Progenitor cell of endocrine pancreas (in vitro differentiated cells): ENCODE measurements at regions not wholly inside any gene's neighbourhood (a gene's known extent, or its start where the extent isn't known, plus 50 kb on each side); places are given as distances from the start of the nearest gene placed in this dataset.

ENCODE experiments used
- DNase-seq: peaks from one replicate; pipeline ENCODE4 v3.0.0; 2021; ENCODE audit warnings: low spot score; ENCODE audit not compliant: unreplicated experiment
- H3K27ac Mint-ChIP-seq: 2 replicates; pipeline ENCODE4 v1.8.0; 2021; ENCODE audit warnings: mild to moderate bottlenecking, moderate library complexity, mixed read lengths
- H3K27me3 Mint-ChIP-seq: 2 replicates; pipeline ENCODE4 v1.8.0; 2021; ENCODE audit warnings: mixed read lengths
- H3K36me3 Mint-ChIP-seq: 2 replicates; pipeline ENCODE4 v1.8.0; 2022; ENCODE audit warnings: mixed read lengths; ENCODE audit not compliant: insufficient read depth
- H3K4me1 Mint-ChIP-seq: 2 replicates; pipeline ENCODE4 v1.8.0; 2021; ENCODE audit warnings: low read depth, mixed read lengths
- H3K4me3 Mint-ChIP-seq: 2 replicates; pipeline ENCODE4 v1.8.0; 2021; ENCODE audit warnings: low read depth, mild to moderate bottlenecking, moderate library complexity, mixed read lengths
- H3K9me3 Mint-ChIP-seq: 2 replicates; pipeline ENCODE4 v1.8.0; 2021; ENCODE audit warnings: low read depth, mixed read lengths
- TF ChIP-seq, protein P1 (sequence below): fragments of 200-600 bp; sonication (generic); IDR thresholded peaks from one replicate; pipeline ENCODE4 v1.5.0; 2021; ENCODE audit warnings: antibody characterized with exemption, mild to moderate bottlenecking; ENCODE audit not compliant: unreplicated experiment

DNA sequence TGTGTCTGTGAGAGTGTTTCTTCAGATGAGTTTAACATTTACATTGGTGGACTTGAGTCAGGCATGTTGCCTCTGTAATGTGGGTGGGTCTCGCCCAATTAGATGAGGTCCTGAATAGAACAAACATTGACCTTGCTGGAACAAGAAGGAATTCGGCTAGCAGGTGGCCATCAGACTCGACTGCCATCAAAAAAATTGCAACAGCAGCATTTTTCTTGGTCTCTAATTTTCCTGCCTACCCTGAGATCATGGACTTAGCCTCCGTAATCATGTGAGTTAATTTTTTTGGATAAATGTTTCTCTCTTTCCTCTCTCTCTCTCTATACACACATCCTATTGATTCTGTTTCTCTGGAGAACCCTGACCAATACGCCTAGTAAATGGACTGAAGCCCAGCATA lies 83.8 kb upstream of the ST6GAL2 start:
- no peak for DNase-seq
- no peak overlapping the region for H3K27ac Mint-ChIP-seq
- H3K27me3 Mint-ChIP-seq, result peaks cover 2% of the 10 kb centered on the region
- no peaks in the 10 kb centered on the region for H3K9me3 Mint-ChIP-seq
- H3K4me3 Mint-ChIP-seq, result no peak overlapping the region
- no peaks in the 10 kb centered on the region for H3K4me1 Mint-ChIP-seq
- TF ChIP-seq, protein P1, sequence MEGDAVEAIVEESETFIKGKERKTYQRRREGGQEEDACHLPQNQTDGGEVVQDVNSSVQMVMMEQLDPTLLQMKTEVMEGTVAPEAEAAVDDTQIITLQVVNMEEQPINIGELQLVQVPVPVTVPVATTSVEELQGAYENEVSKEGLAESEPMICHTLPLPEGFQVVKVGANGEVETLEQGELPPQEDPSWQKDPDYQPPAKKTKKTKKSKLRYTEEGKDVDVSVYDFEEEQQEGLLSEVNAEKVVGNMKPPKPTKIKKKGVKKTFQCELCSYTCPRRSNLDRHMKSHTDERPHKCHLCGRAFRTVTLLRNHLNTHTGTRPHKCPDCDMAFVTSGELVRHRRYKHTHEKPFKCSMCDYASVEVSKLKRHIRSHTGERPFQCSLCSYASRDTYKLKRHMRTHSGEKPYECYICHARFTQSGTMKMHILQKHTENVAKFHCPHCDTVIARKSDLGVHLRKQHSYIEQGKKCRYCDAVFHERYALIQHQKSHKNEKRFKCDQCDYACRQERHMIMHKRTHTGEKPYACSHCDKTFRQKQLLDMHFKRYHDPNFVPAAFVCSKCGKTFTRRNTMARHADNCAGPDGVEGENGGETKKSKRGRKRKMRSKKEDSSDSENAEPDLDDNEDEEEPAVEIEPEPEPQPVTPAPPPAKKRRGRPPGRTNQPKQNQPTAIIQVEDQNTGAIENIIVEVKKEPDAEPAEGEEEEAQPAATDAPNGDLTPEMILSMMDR, result no peak
- no peaks in the 10 kb centered on the region for H3K36me3 Mint-ChIP-seq

DNA sequence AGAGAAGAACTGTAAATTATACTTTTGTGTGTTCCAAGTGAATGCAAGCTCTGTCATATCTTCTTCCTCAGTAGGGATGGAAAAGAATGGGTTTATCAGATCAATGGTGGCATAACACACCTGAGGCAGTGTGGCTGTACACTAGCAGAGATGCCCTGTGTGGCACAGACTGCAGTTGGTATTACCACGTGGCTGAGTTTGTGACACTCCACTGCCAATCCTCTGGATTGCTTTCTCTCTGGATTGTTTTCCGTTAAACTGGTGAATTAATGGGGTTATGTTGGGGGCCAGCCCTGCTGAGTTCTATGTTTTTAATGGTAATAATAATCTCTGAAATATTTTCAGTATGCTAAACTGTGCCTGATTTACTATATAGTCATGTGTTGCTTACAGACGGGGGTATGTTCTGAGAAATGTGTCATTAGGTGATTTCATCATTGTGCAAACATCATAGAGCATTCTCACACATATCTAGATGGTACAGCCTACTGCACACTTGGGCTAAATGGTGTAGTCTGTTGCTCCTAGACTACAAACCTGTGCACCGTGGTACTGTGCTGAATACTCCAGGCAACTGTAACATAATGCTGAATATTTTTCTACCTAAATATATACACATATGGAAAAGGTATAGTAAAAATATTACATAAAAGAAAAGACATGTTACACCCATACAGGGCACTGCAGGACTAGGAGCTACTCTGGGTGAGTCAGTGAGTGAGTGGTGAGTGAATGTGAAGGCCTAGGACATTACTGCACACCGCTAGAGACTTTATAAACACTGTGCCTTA lies 84.7 kb upstream of the ST6GAL2 start:
- Mint-ChIP-seq H3K4me1 (no peaks in the 10 kb centered on the region), H3K27ac (no peak overlapping the region), H3K4me3 (no peak overlapping the region), H3K36me3 (no peaks in the 10 kb centered on the region), H3K9me3 (no peaks in the 10 kb centered on the region), H3K27me3 (no peaks in the 10 kb centered on the region)
- no peak for DNase-seq
- TF ChIP-seq, protein P1, result no peak

DNA sequence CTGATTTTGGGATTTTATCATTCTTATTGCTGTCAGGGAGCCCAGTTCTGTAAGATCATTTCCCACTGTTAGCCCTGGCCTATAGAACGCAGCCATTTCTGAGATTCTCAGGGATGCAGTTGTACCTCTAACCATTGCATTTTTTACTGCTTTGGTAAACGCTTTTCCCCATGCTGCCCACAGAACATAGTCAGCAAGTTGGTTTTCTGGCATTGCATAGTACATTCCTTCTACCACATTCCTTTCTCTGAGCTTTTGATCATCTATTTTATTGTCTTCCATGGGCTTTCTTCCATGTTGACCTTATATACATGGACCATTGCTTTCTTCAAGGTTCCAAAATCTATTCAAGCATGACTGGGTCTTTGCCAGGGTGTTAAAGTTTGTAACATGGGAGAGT lies 86.8 kb upstream of the ST6GAL2 start:
- no peak overlapping the region for H3K27ac Mint-ChIP-seq
- TF ChIP-seq, protein P1, result no peak
- H3K36me3 Mint-ChIP-seq, result no peaks in the 10 kb centered on the region
- H3K9me3 Mint-ChIP-seq, result no peaks in the 10 kb centered on the region
- no peak overlapping the region for H3K4me3 Mint-ChIP-seq
- no peak for DNase-seq
- H3K4me1 Mint-ChIP-seq, result no peaks in the 10 kb centered on the region
- H3K27me3 Mint-ChIP-seq, result no peaks in the 10 kb centered on the region

DNA sequence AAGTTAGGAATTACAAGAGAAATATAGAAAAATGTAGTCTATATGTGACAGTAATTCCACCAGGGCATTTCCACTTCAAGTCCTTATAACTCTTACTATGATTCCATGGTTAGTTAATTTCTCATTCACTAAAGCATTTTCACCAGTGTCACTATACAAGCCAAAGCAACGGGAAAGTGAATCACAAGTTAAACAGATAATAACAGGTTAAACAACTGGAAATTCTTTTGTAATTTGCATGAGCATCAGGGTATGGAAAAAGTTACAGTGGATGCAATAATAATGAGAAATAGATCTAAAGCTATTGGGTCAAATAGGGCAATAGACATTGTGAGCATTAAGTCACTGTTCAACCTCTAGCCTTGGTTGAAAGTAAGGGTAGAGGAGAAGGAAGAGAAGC lies 88.9 kb upstream of the ST6GAL2 start:
- no peak overlapping the region for H3K27ac Mint-ChIP-seq
- no peak overlapping the region for H3K4me3 Mint-ChIP-seq
- H3K4me1 Mint-ChIP-seq, result no peaks in the 10 kb centered on the region
- no peaks in the 10 kb centered on the region for H3K9me3 Mint-ChIP-seq
- no peak for DNase-seq
- TF ChIP-seq, protein P1, result no peak
- no peaks in the 10 kb centered on the region for H3K27me3 Mint-ChIP-seq
- H3K36me3 Mint-ChIP-seq, result no peaks in the 10 kb centered on the region

DNA sequence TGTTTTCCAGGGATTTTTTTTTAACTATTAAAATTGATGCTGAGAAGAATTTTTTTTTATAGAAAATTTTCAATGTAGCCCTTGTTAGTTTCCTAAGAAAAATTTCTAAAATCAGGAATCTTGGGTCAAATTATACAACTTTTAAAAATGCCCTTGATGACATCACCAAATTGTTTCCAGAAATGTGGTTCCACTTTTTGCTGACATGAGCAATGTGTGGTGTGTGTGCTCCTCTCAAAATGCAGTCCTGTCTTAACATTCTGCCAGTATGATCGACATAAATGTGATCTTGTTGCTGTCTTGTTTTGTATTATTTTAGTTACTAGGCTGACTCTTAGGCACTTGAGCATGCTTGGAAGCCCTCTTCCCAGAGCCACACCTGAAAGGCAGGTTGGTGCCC lies 89.7 kb upstream of the ST6GAL2 start:
- Mint-ChIP-seq H3K4me3 (no peak overlapping the region), H3K27ac (no peak overlapping the region), H3K27me3 (no peaks in the 10 kb centered on the region), H3K4me1 (no peaks in the 10 kb centered on the region), H3K36me3 (no peaks in the 10 kb centered on the region), H3K9me3 (no peaks in the 10 kb centered on the region)
- TF ChIP-seq, protein P1, result no peak
- no peak for DNase-seq
